ENCODE measurements at regions not wholly inside any gene's neighbourhood (a gene's known extent, or its start where the extent isn't known, plus 50 kb on each side); places are given as distances from the start of the nearest gene placed in this dataset.
"Not testable (repeated sequence)": the region's sequence is repeated elsewhere in the genome, so short reads cannot be mapped to it uniquely, and the experiment has no call there.

DNA sequence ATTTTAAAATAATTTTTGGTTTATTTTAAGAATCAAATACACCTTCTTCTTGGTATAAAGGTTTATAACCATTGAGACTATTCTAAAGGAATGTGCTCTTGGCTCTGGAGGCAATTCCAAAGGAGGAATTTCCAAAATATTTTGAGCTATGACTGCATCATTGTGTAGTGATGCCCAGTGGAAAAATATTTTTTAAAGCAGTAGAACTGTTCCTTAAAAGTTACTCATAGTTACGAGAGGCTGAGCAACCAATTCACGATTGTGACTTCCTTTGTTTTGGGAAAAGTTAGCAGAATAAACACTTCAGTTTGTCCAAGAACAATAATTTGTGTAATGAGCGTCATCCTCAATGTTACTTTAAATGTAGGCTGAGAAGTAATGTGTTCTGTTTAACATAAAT, 233.6 kb downstream of the BAMBI start:
- Histone ChIP-seq H3K79me2 (ENCODE audit: control insufficient read depth, insufficient read depth, low read length) (no peaks in the 10 kb centered on the region), H3K9me3 (ENCODE audit: control insufficient read depth, insufficient read depth, low read depth, low read length) (no peaks in the 10 kb centered on the region), H3K4me2 (ENCODE audit: extremely low read depth, insufficient read depth, low read length) (no peak overlapping the region), H3K27me3 (ENCODE audit: control insufficient read depth, insufficient read depth, low read length) (no peaks in the 10 kb centered on the region), H2AFZ (ENCODE audit: low read length) (no peak overlapping the region), H3K9ac (ENCODE audit: insufficient read depth, low read length) (no peak overlapping the region), H4K20me1 (ENCODE audit: control insufficient read depth, extremely low read depth, insufficient read depth, low read length) (no peaks in the 10 kb centered on the region), H3K4me3 (replicated peaks in 1 of 4; ENCODE audit: control extremely low read depth in 1 of 4, insufficient read depth in 1 of 4, low read depth in 3 of 4, low read length in 4 of 4) (no peak overlapping the region), H3K4me1 (ENCODE audit: control insufficient read depth, extremely low read depth, insufficient read depth, low read length) (no peaks in the 10 kb centered on the region), H3K27ac (ENCODE audit: insufficient read depth, low read length) (no peak overlapping the region), H3K36me3 (ENCODE audit: control insufficient read depth, insufficient read depth, low read length) (no peaks in the 10 kb centered on the region)
- peak; percentile 43 to 86 for DNase-seq (ENCODE audit: low read depth in 2 of 2)
- TF ChIP-seq, protein P1, sequence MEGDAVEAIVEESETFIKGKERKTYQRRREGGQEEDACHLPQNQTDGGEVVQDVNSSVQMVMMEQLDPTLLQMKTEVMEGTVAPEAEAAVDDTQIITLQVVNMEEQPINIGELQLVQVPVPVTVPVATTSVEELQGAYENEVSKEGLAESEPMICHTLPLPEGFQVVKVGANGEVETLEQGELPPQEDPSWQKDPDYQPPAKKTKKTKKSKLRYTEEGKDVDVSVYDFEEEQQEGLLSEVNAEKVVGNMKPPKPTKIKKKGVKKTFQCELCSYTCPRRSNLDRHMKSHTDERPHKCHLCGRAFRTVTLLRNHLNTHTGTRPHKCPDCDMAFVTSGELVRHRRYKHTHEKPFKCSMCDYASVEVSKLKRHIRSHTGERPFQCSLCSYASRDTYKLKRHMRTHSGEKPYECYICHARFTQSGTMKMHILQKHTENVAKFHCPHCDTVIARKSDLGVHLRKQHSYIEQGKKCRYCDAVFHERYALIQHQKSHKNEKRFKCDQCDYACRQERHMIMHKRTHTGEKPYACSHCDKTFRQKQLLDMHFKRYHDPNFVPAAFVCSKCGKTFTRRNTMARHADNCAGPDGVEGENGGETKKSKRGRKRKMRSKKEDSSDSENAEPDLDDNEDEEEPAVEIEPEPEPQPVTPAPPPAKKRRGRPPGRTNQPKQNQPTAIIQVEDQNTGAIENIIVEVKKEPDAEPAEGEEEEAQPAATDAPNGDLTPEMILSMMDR (conservative IDR thresholded peaks at IDR 0.05 in 1 of 2, IDR thresholded peaks at IDR 0.05 in 1 of 2; ENCODE audit: low read depth in 1 of 2, low read length in 2 of 2) = no peak
- TF ChIP-seq EZH2 (IDR thresholded peaks at IDR 0.05; ENCODE audit: low read length, missing control alignments) = no peak

DNA sequence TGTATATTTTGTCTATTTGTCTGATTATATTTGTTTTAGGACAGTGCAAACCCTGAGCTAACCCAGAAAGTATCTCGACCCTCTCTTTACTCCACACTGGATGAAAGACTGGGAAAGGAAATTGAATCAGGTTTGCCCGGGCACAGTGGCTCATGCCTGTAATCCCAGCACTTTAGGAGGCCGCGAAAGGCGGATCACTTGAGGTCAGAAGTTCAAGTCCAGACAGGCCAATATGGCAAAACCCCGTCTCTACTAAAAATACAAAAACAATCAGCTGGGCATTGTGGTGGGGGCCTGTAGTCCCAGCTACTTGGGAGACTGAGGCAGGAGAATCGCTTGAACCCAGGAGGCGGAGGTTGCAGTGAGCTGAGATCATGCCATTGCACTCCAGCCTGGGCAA, 234.2 kb downstream of the BAMBI start:
- H3K27ac ChIP-seq (ENCODE audit: insufficient read depth, low read length); H3K79me2 ChIP-seq (ENCODE audit: control insufficient read depth, insufficient read depth, low read length); H3K9ac ChIP-seq (ENCODE audit: insufficient read depth, low read length); H3K9me3 ChIP-seq (ENCODE audit: control insufficient read depth, insufficient read depth, low read depth, low read length); H4K20me1 ChIP-seq (ENCODE audit: control insufficient read depth, extremely low read depth, insufficient read depth, low read length); H3K36me3 ChIP-seq (ENCODE audit: control insufficient read depth, insufficient read depth, low read length); H2AFZ ChIP-seq (ENCODE audit: low read length); H3K4me3 ChIP-seq (replicated peaks in 1 of 4; ENCODE audit: control extremely low read depth in 1 of 4, insufficient read depth in 1 of 4, low read depth in 3 of 4, low read length in 4 of 4); DNase-seq (ENCODE audit: low read depth in 2 of 2); H3K4me2 ChIP-seq (ENCODE audit: extremely low read depth, insufficient read depth, low read length); H3K4me1 ChIP-seq (ENCODE audit: control insufficient read depth, extremely low read depth, insufficient read depth, low read length); H3K27me3 ChIP-seq (ENCODE audit: control insufficient read depth, insufficient read depth, low read length): not testable (repeated sequence)

- no peaks in the 10 kb centered on the region for H4K20me1 ChIP-seq (ENCODE audit: control insufficient read depth, extremely low read depth, insufficient read depth, low read length)
- H3K9ac ChIP-seq (ENCODE audit: insufficient read depth, low read length) = no peak overlapping the region
- H3K9me3 ChIP-seq (ENCODE audit: control insufficient read depth, insufficient read depth, low read depth, low read length) = no peaks in the 10 kb centered on the region
- DNase-seq (ENCODE audit: low read depth in 2 of 2) = no peak
- no peaks in the 10 kb centered on the region for H3K4me1 ChIP-seq (ENCODE audit: control insufficient read depth, extremely low read depth, insufficient read depth, low read length)
- H2AFZ ChIP-seq (ENCODE audit: low read length) = no peak overlapping the region
- no peak overlapping the region for H3K4me3 ChIP-seq (replicated peaks in 1 of 4; ENCODE audit: control extremely low read depth in 1 of 4, insufficient read depth in 1 of 4, low read depth in 3 of 4, low read length in 4 of 4)
- TF ChIP-seq EZH2 (IDR thresholded peaks at IDR 0.05; ENCODE audit: low read length, missing control alignments) = no peak
- TF ChIP-seq, protein P1 (conservative IDR thresholded peaks at IDR 0.05 in 1 of 2, IDR thresholded peaks at IDR 0.05 in 1 of 2; ENCODE audit: low read depth in 1 of 2, low read length in 2 of 2) = no peak
- no peaks in the 10 kb centered on the region for H3K36me3 ChIP-seq (ENCODE audit: control insufficient read depth, insufficient read depth, low read length)
- no peaks in the 10 kb centered on the region for H3K27me3 ChIP-seq (ENCODE audit: control insufficient read depth, insufficient read depth, low read length)
- H3K27ac ChIP-seq (ENCODE audit: insufficient read depth, low read length) = no peak overlapping the region
- no peaks in the 10 kb centered on the region for H3K79me2 ChIP-seq (ENCODE audit: control insufficient read depth, insufficient read depth, low read length)
- no peak overlapping the region for H3K4me2 ChIP-seq (ENCODE audit: extremely low read depth, insufficient read depth, low read length)
These were observed 234.9 kb downstream of the BAMBI start for GRCh38 chr10:28912017-28912783.

All from fibroblast of lung (primary cell).